Ascending aorta (tissue), 2 donors: ENCODE measurements at regions not wholly inside any gene's neighbourhood (a gene's known extent, or its start where the extent isn't known, plus 50 kb on each side); places are given as distances from the start of the nearest gene placed in this dataset.
"Not testable (repeated sequence)": the region's sequence is repeated elsewhere in the genome, so short reads cannot be mapped to it uniquely, and the experiment has no call there.

Source experiments
- DNase-seq, 2 donors: peaks; one replicate each; pipeline ENCODE4 v3.0.0-alpha.2; 2019; ENCODE audit warnings: low spot score in 2 of 2
- H3K27ac ChIP-seq, 2 donors: fragments of 200-600 bp; sonication (generic); one replicate each; pipeline ENCODE4 v1.5.1; 2016 to 2017; ENCODE audit warnings: mild to moderate bottlenecking in 1 of 2
- H3K27me3 ChIP-seq: fragments of 200-600 bp; sonication (generic); one replicate; pipeline ENCODE4 v1.5.1; 2017
- H3K36me3 ChIP-seq, 2 donors: fragments of 200-600 bp; sonication (generic); one replicate each; pipeline ENCODE4 v1.5.1; 2016
- H3K4me1 ChIP-seq, 2 donors: fragments of 200-600 bp; sonication (generic); one replicate each; pipeline ENCODE4 v1.5.1; 2016 to 2017; ENCODE audit warnings: mild to moderate bottlenecking in 1 of 2
- H3K4me3 ChIP-seq, 2 donors: fragments of 200-600 bp; sonication (generic); one replicate each; pipeline ENCODE4 v1.5.1; 2016 to 2017; ENCODE audit warnings: mild to moderate bottlenecking in 1 of 2
- H3K9me3 ChIP-seq, 2 donors: fragments of 200-600 bp; sonication (generic); one replicate each; pipeline ENCODE4 v1.5.1; 2016
- CTCF ChIP-seq, 3 experiments: fragments of 200-600 bp in 2 of 3; fragments of 450-650 bp in 1 of 3; sonication (generic) in 2 of 3; IDR thresholded peaks; one replicate each; pipeline ENCODE4 v1.5.1; 2016 to 2019; ENCODE audit warnings: antibody characterized with exemption in 3 of 3, mild to moderate bottlenecking in 1 of 3, moderate library complexity in 1 of 3
- intact Hi-C: fragments of 100-400 bp; cut with DNase I; formaldehyde crosslinking; loops from one replicate; pipeline ENCODE4 v1.15.1; 2023

GRCh38 chr12:126960709-126961108 lies 1306.3 kb upstream of the TMEM132C start:
- no peaks in the 10 kb centered on the region for H3K27me3 ChIP-seq
- intact Hi-C loops: no loop called here
- no peak overlapping the region for H3K4me3 ChIP-seq

DNA sequence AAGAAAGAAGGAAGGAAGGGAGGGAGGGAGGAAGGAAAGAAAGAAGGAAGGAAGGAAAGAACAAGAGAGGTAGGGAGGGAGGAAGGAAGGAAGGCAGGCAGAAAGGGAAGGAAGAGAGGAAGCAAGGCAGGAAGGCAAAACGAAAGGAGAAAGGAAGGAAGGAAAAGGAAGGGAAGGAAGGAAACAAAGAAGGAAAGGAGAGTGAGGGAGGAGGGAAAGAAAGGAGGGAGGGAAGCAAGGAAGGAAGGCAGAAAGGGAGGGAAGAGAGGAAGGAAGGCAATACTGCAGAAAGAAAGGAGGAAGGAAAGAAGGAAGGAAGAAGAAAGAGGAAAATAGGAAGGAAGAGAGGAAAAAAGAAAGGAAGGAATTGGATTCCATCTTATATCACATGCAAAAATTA lies 1303.1 kb upstream of the TMEM132C start:
- intact Hi-C loops: no loop called here
- no peaks in the 10 kb centered on the region for H3K27me3 ChIP-seq
- no peaks in the 10 kb centered on the region for H3K36me3 ChIP-seq
- no peak for TF ChIP-seq CTCF (IDR thresholded peaks at IDR 0.05)
- H3K4me1 ChIP-seq: no peaks in the 10 kb centered on the region
- H3K9me3 ChIP-seq: no peaks in the 10 kb centered on the region
- H3K27ac ChIP-seq: no peak overlapping the region
- no peak for DNase-seq
- no peak overlapping the region for H3K4me3 ChIP-seq

More at GRCh38 chr12:126960709-126961108, 1306.3 kb upstream of the TMEM132C start:
- no peak for TF ChIP-seq CTCF (IDR thresholded peaks at IDR 0.05)
- Histone ChIP-seq H3K4me1 (no peaks in the 10 kb centered on the region), H3K9me3 (peaks cover 0 to 4% of the 10 kb centered on the region in 2 donors), H3K27ac (no peak overlapping the region), H3K36me3 (no peaks in the 10 kb centered on the region)
- DNase-seq: no peak

GRCh38 chr12:126966498-126966897 lies 1300.5 kb upstream of the TMEM132C start:
- DNase-seq: no peak
- H3K36me3 ChIP-seq: no peaks in the 10 kb centered on the region
- H3K9me3 ChIP-seq: no peaks in the 10 kb centered on the region
- no peak overlapping the region for H3K4me3 ChIP-seq
- no peaks in the 10 kb centered on the region for H3K4me1 ChIP-seq
- no peak for TF ChIP-seq CTCF (IDR thresholded peaks at IDR 0.05)
- intact Hi-C loops: no loop called here
- H3K27ac ChIP-seq: no peak overlapping the region
- H3K27me3 ChIP-seq: no peaks in the 10 kb centered on the region

GRCh38 chr12:126967152-126967551 lies 1299.8 kb upstream of the TMEM132C start:
- H3K4me1 ChIP-seq: no peaks in the 10 kb centered on the region
- no peak for TF ChIP-seq CTCF (IDR thresholded peaks at IDR 0.05)
- H3K9me3 ChIP-seq: no peaks in the 10 kb centered on the region
- intact Hi-C loops: no loop called here
- H3K27ac ChIP-seq: no peak overlapping the region
- no peaks in the 10 kb centered on the region for H3K27me3 ChIP-seq
- DNase-seq: no peak
- H3K4me3 ChIP-seq: no peak overlapping the region
- H3K36me3 ChIP-seq: no peaks in the 10 kb centered on the region

DNA sequence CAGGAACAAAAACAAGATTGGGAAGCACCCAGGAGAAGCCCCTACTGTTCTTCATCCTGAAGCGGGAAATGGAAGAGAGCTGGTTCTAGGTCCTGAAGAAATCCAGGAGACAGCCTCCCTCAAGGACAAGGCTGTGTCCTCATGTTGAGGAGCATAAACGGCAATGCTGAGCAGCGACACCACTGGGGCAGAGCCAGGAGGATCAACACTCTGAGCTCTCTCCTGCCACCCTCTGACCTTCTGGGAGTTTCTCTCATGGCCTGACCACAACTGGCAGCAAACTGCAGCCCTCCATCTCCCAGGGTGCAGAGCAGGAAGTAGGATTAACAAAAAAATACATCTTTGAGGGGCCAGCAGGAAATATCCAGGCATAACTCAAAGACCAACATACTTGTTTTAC lies 1292.2 kb upstream of the TMEM132C start:
- Histone ChIP-seq H3K4me3 (no peak overlapping the region), H3K27me3 (no peaks in the 10 kb centered on the region), H3K36me3 (no peaks in the 10 kb centered on the region), H3K9me3 (no peaks in the 10 kb centered on the region), H3K27ac (no peak overlapping the region), H3K4me1 (no peaks in the 10 kb centered on the region)
- intact Hi-C loops: no loop called here
- TF ChIP-seq CTCF (IDR thresholded peaks at IDR 0.05): no peak
- DNase-seq: no peak

- intact Hi-C loops: no loop called here
These were observed 1290.4 kb upstream of the TMEM132C start for GRCh38 chr12:126976579-126976978.

GRCh38 chr12:126979564-126979963 lies 1287.4 kb upstream of the TMEM132C start:
- H3K4me1 ChIP-seq, H3K27ac ChIP-seq, H3K27me3 ChIP-seq, H3K9me3 ChIP-seq, H3K4me3 ChIP-seq, intact Hi-C loops, DNase-seq, H3K36me3 ChIP-seq: not testable (repeated sequence)

More at GRCh38 chr12:126976579-126976978, 1290.4 kb upstream of the TMEM132C start:
- H3K4me1 ChIP-seq: no peaks in the 10 kb centered on the region
- no peak for TF ChIP-seq CTCF (IDR thresholded peaks at IDR 0.05)
- H3K36me3 ChIP-seq: no peaks in the 10 kb centered on the region
- H3K27me3 ChIP-seq: no peaks in the 10 kb centered on the region
- H3K9me3 ChIP-seq: no peaks in the 10 kb centered on the region
- DNase-seq: no peak
- H3K27ac ChIP-seq: no peak overlapping the region
- H3K4me3 ChIP-seq: no peak overlapping the region
